Gastroesophageal sphincter (tissue), 3 donors: ENCODE measurements at regions not wholly inside any gene's neighbourhood (a gene's known extent, or its start where the extent isn't known, plus 50 kb on each side); places are given as distances from the start of the nearest gene placed in this dataset.

Experiments
- CTCF ChIP-seq, 4 experiments: fragments of 200-600 bp in 2 of 4; fragments of 450-650 bp in 2 of 4; sonication (generic) in 1 of 4; IDR thresholded peaks; one replicate each; pipeline ENCODE4 v1.5.1; 2017 to 2019; ENCODE audit warnings: antibody characterized with exemption in 4 of 4, mild to moderate bottlenecking in 2 of 4, moderate library complexity in 2 of 4
- EP300 ChIP-seq: sonication (generic); formaldehyde crosslinking; IDR thresholded peaks from one replicate; pipeline ENCODE4 v1.6.1; 2017; ENCODE audit warnings: antibody characterized with exemption, mild to moderate bottlenecking
- POLR2A ChIP-seq, 2 donors: fragments of 450-650 bp; IDR thresholded peaks; one replicate each; pipeline ENCODE4 v1.6.1; 2017; ENCODE audit warnings: antibody characterized with exemption in 2 of 2, mild to moderate bottlenecking in 2 of 2, moderate library complexity in 1 of 2
- POLR2AphosphoS5 ChIP-seq: sonication (generic); formaldehyde crosslinking; IDR thresholded peaks from one replicate; pipeline ENCODE4 v1.6.1; 2017; ENCODE audit warnings: antibody characterized with exemption

DNA sequence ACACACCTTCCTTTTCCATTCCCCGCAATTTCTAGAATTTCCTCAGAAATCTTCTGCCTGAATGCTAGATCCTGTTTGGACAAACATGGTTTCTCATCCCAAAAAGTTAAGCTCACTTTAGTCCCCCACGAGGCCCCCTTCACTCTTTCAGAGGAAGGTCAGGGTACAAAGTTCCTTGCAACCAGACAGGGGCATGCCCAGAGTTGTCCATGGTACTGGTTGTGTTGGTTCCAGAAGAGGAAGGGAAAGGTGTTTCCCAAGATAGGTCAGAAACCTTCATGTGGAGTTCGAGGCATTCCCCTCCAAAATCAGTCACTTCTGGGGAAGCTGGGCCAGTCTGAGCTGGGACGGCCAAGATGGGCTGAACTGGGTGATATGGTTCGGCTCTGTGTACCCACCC is 167.6 kb upstream of the MAFB start:
- TF ChIP-seq CTCF (IDR thresholded peaks at IDR 0.05) (no peak), POLR2A (IDR thresholded peaks at IDR 0.05) (no peak), EP300 (no peak), POLR2AphosphoS5 (no peak)
